MCF 10A (cell line): ENCODE measurements at regions not wholly inside any gene's neighbourhood (a gene's known extent, or its start where the extent isn't known, plus 50 kb on each side); places are given as distances from the start of the nearest gene placed in this dataset.
"Not testable (repeated sequence)": the region's sequence is repeated elsewhere in the genome, so short reads cannot be mapped to it uniquely, and the experiment has no call there.

ENCODE experiments used
- BruUV-seq: library from RNA; stranded (reverse); fragments of 400-500 nt; replicated peaks from 2 replicates; lab custom pipeline; 2021; lab: Mats Ljungman, UMichigan
- CTCF ChIA-PET: fragments of 300-600 bp; sonication (Branson Sonifier 250); formaldehyde crosslinking; extraction: SDS; loops from one replicate; lab custom pipeline; 2021; ENCODE audit warnings: antibody characterized with exemption, inconsistent platforms; lab: Yijun Ruan, JAX
- POLR2A ChIA-PET: fragments of 300-600, 350-650 bp; sonication (Branson Sonifier 250); formaldehyde crosslinking; extraction: SDS; loops from one replicate; lab custom pipeline; 2020; ENCODE audit warnings: antibody characterized with exemption, inconsistent platforms; lab: Yijun Ruan, JAX
- DNase-seq: peaks from one replicate; pipeline ENCODE4 v3.0.0-alpha.2; 2018; ENCODE audit not compliant: unreplicated experiment
- H3K27ac Mint-ChIP-seq: one replicate; pipeline ENCODE4 v1.8.0; 2022; ENCODE audit warnings: mild to moderate bottlenecking, low read depth, mixed read lengths; ENCODE audit not compliant: unreplicated experiment
- H3K27me3 Mint-ChIP-seq: one replicate; pipeline ENCODE4 v1.8.0; 2022; ENCODE audit warnings: mixed read lengths; ENCODE audit not compliant: insufficient read depth, unreplicated experiment
- H3K36me3 Mint-ChIP-seq: one replicate; pipeline ENCODE4 v1.8.0; 2022; ENCODE audit warnings: mild to moderate bottlenecking, moderate library complexity, mixed read lengths; ENCODE audit not compliant: insufficient read depth, unreplicated experiment
- H3K4me1 Mint-ChIP-seq: one replicate; pipeline ENCODE4 v1.8.0; 2022; ENCODE audit warnings: mixed read lengths; ENCODE audit not compliant: insufficient read depth, unreplicated experiment
- H3K4me3 Mint-ChIP-seq: one replicate; pipeline ENCODE4 v1.8.0; 2022; ENCODE audit warnings: mild to moderate bottlenecking, moderate library complexity, mixed read lengths; ENCODE audit not compliant: unreplicated experiment
- H3K9me3 Mint-ChIP-seq: one replicate; pipeline ENCODE4 v1.8.0; 2022; ENCODE audit warnings: mixed read lengths; ENCODE audit not compliant: unreplicated experiment
- CTCF ChIP-seq: fragments of 200-600 bp; IDR thresholded peaks from one replicate; pipeline ENCODE4 v1.8.0; 2022; ENCODE audit warnings: antibody characterized with exemption, mild to moderate bottlenecking; ENCODE audit not compliant: unreplicated experiment
- intact Hi-C: fragments of 100-400 bp; cut with micrococcal nuclease; formaldehyde crosslinking; loops from 2 replicates; pipeline ENCODE4 v1.14.1; 2022

GRCh38 chr2:149858901-149859634 lies 271.5 kb upstream of the MMADHC start:
- BruUV-seq: no TSS peak
- H3K36me3 Mint-ChIP-seq: no peaks in the 10 kb centered on the region
- no peak for TF ChIP-seq CTCF
- no peak overlapping the region for H3K4me3 Mint-ChIP-seq
- no peak overlapping the region for H3K27ac Mint-ChIP-seq
- H3K27me3 Mint-ChIP-seq: no peaks in the 10 kb centered on the region
- intact Hi-C loops: no loop called here
- ChIA-PET POLR2A (interaction anchor here (0.9 kb wide), 1 partner anchor 15 kb away, joined by 5 read pairs; no protein-coding TSS in a partner anchor), CTCF (no interaction called here)
- no peak for DNase-seq
- H3K4me1 Mint-ChIP-seq: no peaks in the 10 kb centered on the region
- peaks cover 7% of the 10 kb centered on the region for H3K9me3 Mint-ChIP-seq

GRCh38 chr2:149858216-149858615 lies 270.6 kb upstream of the MMADHC start:
- Mint-ChIP-seq H3K4me1 (no peaks in the 10 kb centered on the region), H3K9me3 (peaks cover 4% of the 10 kb centered on the region), H3K4me3 (no peak overlapping the region), H3K27me3 (no peaks in the 10 kb centered on the region), H3K36me3 (no peaks in the 10 kb centered on the region), H3K27ac (no peak overlapping the region)
- ChIA-PET CTCF (no interaction called here), POLR2A (interaction anchor here (0.7 to 0.9 kb wide), 2 partner anchors 16 to 884 kb away, joined by 5 read pairs; no protein-coding TSS in a partner anchor)
- no peak for DNase-seq
- no TSS peak for BruUV-seq
- no peak for TF ChIP-seq CTCF
- intact Hi-C loops: no loop called here

- H3K36me3 Mint-ChIP-seq: no peaks in the 10 kb centered on the region
- intact Hi-C loops: no loop called here
- no TSS peak for BruUV-seq
- no peak overlapping the region for H3K4me3 Mint-ChIP-seq
- DNase-seq: no peak
- POLR2A ChIA-PET: interaction anchor here (0.9 kb wide), 1 partner anchor 276 kb away, joined by 3 read pairs; no protein-coding TSS in a partner anchor
- no peak overlapping the region for H3K27ac Mint-ChIP-seq
- H3K4me1 Mint-ChIP-seq: no peaks in the 10 kb centered on the region
- H3K9me3 Mint-ChIP-seq: no peaks in the 10 kb centered on the region
- no peak for TF ChIP-seq CTCF
- no peaks in the 10 kb centered on the region for H3K27me3 Mint-ChIP-seq
- CTCF ChIA-PET: no interaction called here
These were observed 269.8 kb upstream of the MMADHC start for GRCh38 chr2:149857344-149857743.

- H3K4me3 Mint-ChIP-seq, H3K4me1 Mint-ChIP-seq, intact Hi-C loops, DNase-seq, H3K27ac Mint-ChIP-seq, POLR2A ChIA-PET, CTCF ChIA-PET, H3K27me3 Mint-ChIP-seq, H3K36me3 Mint-ChIP-seq, H3K9me3 Mint-ChIP-seq, BruUV-seq: not testable (repeated sequence)
These were observed 268.3 kb upstream of the MMADHC start for GRCh38 chr2:149855859-149856258.
